Esophagus muscularis mucosa (tissue), 4 donors: ENCODE measurements at regions not wholly inside any gene's neighbourhood (a gene's known extent, or its start where the extent isn't known, plus 50 kb on each side); places are given as distances from the start of the nearest gene placed in this dataset.
"Not testable (repeated sequence)": the region's sequence is repeated elsewhere in the genome, so short reads cannot be mapped to it uniquely, and the experiment has no call there.

Source experiments
- DNase-seq: peaks from one replicate; pipeline ENCODE4 v3.0.0-alpha.2; 2017; ENCODE audit errors: extremely low spot score
- H3K27ac ChIP-seq, 4 donors: fragments of 200-600 bp; sonication (generic); replicated peaks in 1 of 4; 1 replicate in 3 of 4; 2 replicates in 1 of 4; pipeline ENCODE4 v1.5.1; 2016 to 2019; ENCODE audit warnings: mild to moderate bottlenecking in 1 of 4
- H3K27me3 ChIP-seq, 4 donors: fragments of 200-600 bp; sonication (generic); one replicate each; pipeline versions ENCODE4 v1.5.1 to v1.6.0; 2016 to 2019
- H3K36me3 ChIP-seq, 4 donors: fragments of 200-600 bp; sonication (generic); one replicate each; pipeline ENCODE4 v1.5.1; 2016 to 2019
- H3K4me1 ChIP-seq, 4 donors: fragments of 200-600 bp; sonication (generic); one replicate each; pipeline ENCODE4 v1.5.1; 2016 to 2019
- H3K4me3 ChIP-seq, 4 donors: fragments of 200-600 bp; sonication (generic); 1 replicate in 2 of 4; 2 replicates in 2 of 4; pipeline ENCODE4 v1.5.1; 2016 to 2019; ENCODE audit warnings: mild to moderate bottlenecking in 4 of 4, moderate library complexity in 1 of 4
- H3K9me3 ChIP-seq, 4 donors: fragments of 200-600 bp; sonication (generic); 1 replicate in 3 of 4; 2 replicates in 1 of 4; pipeline ENCODE4 v1.5.1; 2016 to 2019
- CTCF ChIP-seq, 3 experiments: fragments of 200-600 bp in 2 of 3; fragments of 450-650 bp in 1 of 3; sonication (generic) in 2 of 3; IDR thresholded peaks; one replicate each; pipeline ENCODE4 v1.5.1; 2017 to 2019; ENCODE audit warnings: antibody characterized with exemption in 3 of 3, mild to moderate bottlenecking in 2 of 3, moderate library complexity in 1 of 3
- EP300 ChIP-seq: sonication (generic); formaldehyde crosslinking; IDR thresholded peaks from one replicate; pipeline ENCODE4 v1.6.1; 2017; ENCODE audit warnings: antibody characterized with exemption
- POLR2A ChIP-seq: fragments of 450-650 bp; IDR thresholded peaks from one replicate; pipeline ENCODE4 v1.6.1; 2017; ENCODE audit warnings: antibody characterized with exemption, moderate library complexity, mild to moderate bottlenecking, low read depth
- POLR2AphosphoS5 ChIP-seq, 2 donors: sonication (generic); formaldehyde crosslinking; IDR thresholded peaks; one replicate each; pipeline ENCODE4 v1.6.1; 2017; ENCODE audit warnings: antibody characterized with exemption in 2 of 2
- WGBS: methylation state at CpG from one replicate; pipeline ENCODE4 v1.1.5; 2018; 5-methylcytosine and 5-hydroxymethylcytosine counted together
- intact Hi-C: fragments of 100-400 bp; cut with DNase I; formaldehyde crosslinking; loops from one replicate; pipeline ENCODE4 v1.15.1; 2023

- Histone ChIP-seq H3K9me3 (no peaks in the 10 kb centered on the region), H3K4me3 (no peak overlapping the region), H3K27ac (no peak overlapping the region), H3K27me3 (no peaks in the 10 kb centered on the region), H3K36me3 (no peaks in the 10 kb centered on the region), H3K4me1 (no peaks in the 10 kb centered on the region)
- DNase-seq = no peak
- TF ChIP-seq POLR2AphosphoS5 (IDR thresholded peaks at IDR 0.05) (no peak), CTCF (IDR thresholded peaks at IDR 0.05) (no peak), POLR2A (no peak), EP300 (no peak)
- intact Hi-C loops = no loop called here
These were observed 146.9 kb upstream of the KRR1 start for GRCh38 chr12:75658286-75658685.

DNA sequence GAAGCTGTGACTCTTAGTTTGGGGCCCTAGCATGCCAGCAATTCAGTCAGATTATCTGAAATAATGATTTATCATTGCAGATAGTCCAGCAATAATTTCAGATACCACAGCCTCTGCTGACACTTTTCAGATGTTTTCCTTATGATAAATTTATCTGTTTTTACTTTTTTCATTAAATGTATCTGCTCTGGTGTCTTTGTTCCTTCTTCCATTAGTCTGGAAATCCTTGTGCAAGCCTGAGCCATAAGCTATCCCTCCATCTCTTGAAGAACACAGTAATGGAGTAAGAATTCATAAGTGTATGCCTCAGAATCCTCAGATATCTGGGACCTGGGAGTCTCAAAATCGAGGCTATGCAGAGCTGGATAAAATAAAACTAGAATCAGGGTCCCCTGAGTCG lies 146.4 kb upstream of the KRR1 start:
- intact Hi-C loops = no loop called here
- no peak overlapping the region for H3K27ac ChIP-seq
- WGBS = 90% methylated on average over 2 of the region's 2 CpGs
- no peak overlapping the region for H3K4me3 ChIP-seq
- H3K36me3 ChIP-seq = no peaks in the 10 kb centered on the region
- H3K27me3 ChIP-seq = no peaks in the 10 kb centered on the region
- H3K9me3 ChIP-seq = no peaks in the 10 kb centered on the region
- DNase-seq = no peak
- H3K4me1 ChIP-seq = no peaks in the 10 kb centered on the region
- TF ChIP-seq CTCF (IDR thresholded peaks at IDR 0.05) (no peak), EP300 (no peak), POLR2AphosphoS5 (IDR thresholded peaks at IDR 0.05) (no peak), POLR2A (no peak)

DNA sequence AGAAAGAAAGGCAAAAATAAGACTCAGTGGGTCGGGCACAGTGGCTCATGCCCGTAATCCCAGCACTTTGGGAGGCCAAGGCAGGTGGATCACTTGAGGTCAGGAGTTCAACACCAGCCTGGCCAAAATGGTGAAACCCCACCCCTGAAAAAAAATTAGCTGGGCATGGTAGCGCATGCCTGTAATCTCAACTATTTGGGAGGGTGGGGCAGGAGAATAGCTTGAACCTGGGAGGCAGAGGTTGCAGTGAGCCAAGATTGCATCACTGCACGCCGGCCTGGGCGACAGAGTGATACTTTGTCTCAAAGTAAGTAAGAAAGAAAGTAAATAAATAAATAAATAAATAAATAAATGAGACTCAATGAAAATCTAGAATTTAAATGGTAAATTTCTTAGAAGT lies 145.9 kb upstream of the KRR1 start:
- intact Hi-C loops = not testable (repeated sequence)

GRCh38 chr12:75656648-75657047 lies 145.2 kb upstream of the KRR1 start:
- no peak overlapping the region for H3K4me3 ChIP-seq
- DNase-seq = no peak
- H3K27ac ChIP-seq = no peak overlapping the region
- no peaks in the 10 kb centered on the region for H3K27me3 ChIP-seq
- WGBS = 86% methylated on average over 1 of the region's 1 CpG
- H3K36me3 ChIP-seq = no peaks in the 10 kb centered on the region
- no peaks in the 10 kb centered on the region for H3K9me3 ChIP-seq
- peaks cover 0 to 2% (median 0%) of the 10 kb centered on the region in 4 donors for H3K4me1 ChIP-seq
- intact Hi-C loops = no loop called here
- TF ChIP-seq EP300 = no peak
- TF ChIP-seq POLR2A = no peak
- no peak for TF ChIP-seq CTCF (IDR thresholded peaks at IDR 0.05)
- TF ChIP-seq POLR2AphosphoS5 (IDR thresholded peaks at IDR 0.05) = no peak

More for the DNA sequence above, 145.9 kb upstream of the KRR1 start:
- not testable (repeated sequence) for H3K27ac ChIP-seq, H3K27me3 ChIP-seq, H3K4me1 ChIP-seq, DNase-seq, H3K36me3 ChIP-seq, H3K9me3 ChIP-seq, H3K4me3 ChIP-seq
- 98% methylated on average over 6 of the region's 6 CpGs for WGBS

DNA sequence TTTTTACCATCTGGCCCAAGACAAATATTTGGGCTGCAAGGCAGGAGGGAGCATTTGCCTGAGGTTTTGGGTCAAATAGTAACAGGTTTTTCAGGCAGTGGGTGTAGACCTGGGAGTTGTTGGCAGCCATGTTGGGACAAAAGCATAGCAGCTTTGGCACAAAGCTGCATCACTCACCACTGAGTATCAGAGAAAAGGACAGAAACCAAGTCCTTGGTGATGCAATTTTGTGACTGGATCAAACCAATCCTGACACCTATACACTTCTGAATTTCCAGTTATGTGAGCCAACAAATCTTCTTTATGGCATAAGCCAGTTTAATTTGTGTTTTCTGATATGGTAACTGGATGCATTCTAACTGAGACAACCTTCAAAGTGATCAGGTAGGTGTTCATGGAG lies 144.8 kb upstream of the KRR1 start:
- Histone ChIP-seq H3K27me3 (no peaks in the 10 kb centered on the region), H3K36me3 (no peaks in the 10 kb centered on the region), H3K9me3 (no peaks in the 10 kb centered on the region), H3K4me3 (no peak overlapping the region), H3K27ac (no peak overlapping the region), H3K4me1 (peaks cover 0 to 3% (median 0%) of the 10 kb centered on the region in 4 donors)
- no peak for TF ChIP-seq POLR2A
- DNase-seq = no peak
- intact Hi-C loops = no loop called here

- no peak for DNase-seq
- H3K36me3 ChIP-seq = no peaks in the 10 kb centered on the region
- WGBS = 96% methylated on average over 4 of the region's 4 CpGs
- H3K4me3 ChIP-seq = no peak overlapping the region
- H3K9me3 ChIP-seq = no peaks in the 10 kb centered on the region
- intact Hi-C loops = no loop called here
- H3K27ac ChIP-seq = no peak overlapping the region
- TF ChIP-seq CTCF (IDR thresholded peaks at IDR 0.05) = no peak
- TF ChIP-seq POLR2A = no peak
- TF ChIP-seq EP300 = no peak
- no peak for TF ChIP-seq POLR2AphosphoS5 (IDR thresholded peaks at IDR 0.05)
- H3K27me3 ChIP-seq = no peaks in the 10 kb centered on the region
- peaks cover 0 to 3% (median 0%) of the 10 kb centered on the region in 4 donors for H3K4me1 ChIP-seq
These were observed 144.0 kb upstream of the KRR1 start for GRCh38 chr12:75655315-75655806.
